ENCODE measurements at regions not wholly inside any gene's neighbourhood (a gene's known extent, or its start where the extent isn't known, plus 50 kb on each side); places are given as distances from the start of the nearest gene placed in this dataset.
"Not testable (repeated sequence)": the region's sequence is repeated elsewhere in the genome, so short reads cannot be mapped to it uniquely, and the experiment has no call there.

DNA sequence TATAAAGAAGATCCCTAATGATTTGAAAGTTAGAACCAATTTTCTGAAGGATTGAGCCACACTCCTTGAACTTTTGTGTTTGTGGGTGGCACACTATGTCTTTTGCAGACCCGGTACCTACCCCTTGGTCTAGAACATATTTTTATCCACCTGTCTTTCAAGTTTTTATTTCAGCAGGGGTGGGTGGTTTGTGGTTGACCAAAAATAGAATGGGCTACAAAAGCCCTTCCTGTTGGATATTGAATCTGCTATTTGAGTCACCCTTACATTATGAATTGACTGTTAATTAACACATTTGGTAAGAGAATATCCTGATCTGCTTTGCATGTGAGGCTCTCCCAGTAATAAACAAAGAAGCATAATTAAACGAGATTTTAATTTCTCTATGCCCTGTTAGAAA lies 401.2 kb downstream of the POTEH start:
- intact Hi-C loops (cut with DNase I); DNase-seq; H3K27me3 ChIP-seq; H3K9me3 ChIP-seq; H3K27ac ChIP-seq; H3K4me3 ChIP-seq; H3K4me1 ChIP-seq; H3K36me3 ChIP-seq: not testable (repeated sequence)
- 59 to 64% methylated on average over 2 of the region's 2 CpGs for WGBS, 2 donors

DNA sequence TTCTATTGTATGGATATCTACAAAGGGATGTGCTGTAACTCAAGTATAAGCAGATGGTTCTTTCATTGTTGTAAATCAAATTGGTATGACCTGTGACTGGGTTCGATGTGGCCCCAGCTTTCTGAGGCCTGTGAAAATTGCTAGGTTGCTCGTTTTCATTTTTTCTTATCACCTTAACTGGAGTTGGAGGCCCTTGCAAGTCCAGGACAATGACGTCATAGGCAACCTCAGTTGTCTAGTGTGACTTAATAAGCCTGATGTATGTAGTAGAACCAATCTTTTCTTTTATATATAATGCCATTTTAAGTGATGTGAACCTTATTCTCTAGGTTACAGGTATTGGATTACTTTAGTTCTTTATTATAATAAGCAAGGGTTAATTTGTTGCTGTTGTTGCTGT lies 415.3 kb downstream of the POTEH start:
- H3K27ac ChIP-seq; H3K27me3 ChIP-seq; H3K4me3 ChIP-seq; H3K36me3 ChIP-seq; intact Hi-C loops (cut with DNase I); H3K9me3 ChIP-seq; DNase-seq; H3K4me1 ChIP-seq: not testable (repeated sequence)
- WGBS, 2 donors = 44 to 55% methylated on average over 3 of the region's 3 CpGs

DNA sequence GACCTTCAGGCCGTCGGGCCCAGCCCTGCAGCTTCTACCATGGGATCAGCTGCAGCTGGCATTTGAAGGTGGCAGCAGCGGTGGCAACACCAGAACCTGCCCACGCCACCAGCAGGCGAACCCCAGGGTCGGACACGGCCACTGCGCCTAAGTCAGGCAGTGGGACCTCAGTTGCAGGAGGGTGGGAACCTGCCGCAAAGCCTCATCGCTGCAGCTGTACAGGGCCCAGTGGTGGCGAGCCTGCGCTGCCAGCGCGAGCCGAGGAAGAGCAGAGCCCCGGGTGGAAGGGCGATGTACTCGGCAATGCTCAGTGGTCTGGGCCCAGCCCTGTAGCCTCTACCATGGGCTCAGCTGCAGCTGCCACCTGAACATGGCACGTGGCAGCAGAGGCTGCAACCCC lies 441.6 kb downstream of the POTEH start:
- H3K4me3 ChIP-seq; intact Hi-C loops (cut with DNase I); H3K4me1 ChIP-seq; H3K9me3 ChIP-seq; H3K27me3 ChIP-seq; H3K27ac ChIP-seq; H3K36me3 ChIP-seq; DNase-seq: not testable (repeated sequence)
- 90 to 94% methylated on average over 19 of the region's 19 CpGs for WGBS, 2 donors

DNA sequence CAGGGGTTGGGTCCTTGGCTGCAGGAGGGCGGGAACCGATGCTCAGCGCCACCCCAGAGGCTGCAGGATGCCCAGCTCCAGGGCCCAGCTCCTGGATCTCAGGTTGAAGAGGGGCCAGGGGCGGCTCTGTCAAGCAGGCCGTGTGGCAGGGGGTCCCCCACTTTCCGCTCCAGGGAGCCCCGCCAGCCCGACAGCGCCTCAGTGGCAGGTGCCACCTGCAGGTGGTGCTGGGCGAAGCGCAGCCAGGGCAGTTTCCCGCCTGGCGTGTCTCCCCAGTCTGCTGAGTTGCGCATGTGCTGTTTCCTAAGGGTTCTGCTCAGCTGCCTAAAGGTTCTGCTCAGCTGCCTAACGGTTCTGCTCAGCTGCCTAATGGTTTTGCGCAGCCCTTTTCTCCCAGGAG lies 442.1 kb downstream of the POTEH start:
- H3K27me3 ChIP-seq = no peaks in the 10 kb centered on the region
- H3K36me3 ChIP-seq = no peaks in the 10 kb centered on the region
- 74 to 86% methylated on average over 16 of the region's 16 CpGs for WGBS, 2 donors
- intact Hi-C loops (cut with DNase I) = no loop called here
- DNase-seq = no peak
- H3K9me3 ChIP-seq = peaks cover 0 to 7% (median 0%) of the 10 kb centered on the region in 4 donors
- TF ChIP-seq, protein P1, sequence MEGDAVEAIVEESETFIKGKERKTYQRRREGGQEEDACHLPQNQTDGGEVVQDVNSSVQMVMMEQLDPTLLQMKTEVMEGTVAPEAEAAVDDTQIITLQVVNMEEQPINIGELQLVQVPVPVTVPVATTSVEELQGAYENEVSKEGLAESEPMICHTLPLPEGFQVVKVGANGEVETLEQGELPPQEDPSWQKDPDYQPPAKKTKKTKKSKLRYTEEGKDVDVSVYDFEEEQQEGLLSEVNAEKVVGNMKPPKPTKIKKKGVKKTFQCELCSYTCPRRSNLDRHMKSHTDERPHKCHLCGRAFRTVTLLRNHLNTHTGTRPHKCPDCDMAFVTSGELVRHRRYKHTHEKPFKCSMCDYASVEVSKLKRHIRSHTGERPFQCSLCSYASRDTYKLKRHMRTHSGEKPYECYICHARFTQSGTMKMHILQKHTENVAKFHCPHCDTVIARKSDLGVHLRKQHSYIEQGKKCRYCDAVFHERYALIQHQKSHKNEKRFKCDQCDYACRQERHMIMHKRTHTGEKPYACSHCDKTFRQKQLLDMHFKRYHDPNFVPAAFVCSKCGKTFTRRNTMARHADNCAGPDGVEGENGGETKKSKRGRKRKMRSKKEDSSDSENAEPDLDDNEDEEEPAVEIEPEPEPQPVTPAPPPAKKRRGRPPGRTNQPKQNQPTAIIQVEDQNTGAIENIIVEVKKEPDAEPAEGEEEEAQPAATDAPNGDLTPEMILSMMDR (IDR thresholded peaks at IDR 0.05) = no peak
- TF ChIP-seq EP300 (IDR thresholded peaks at IDR 0.05) (no peak), POLR2A (IDR thresholded peaks at IDR 0.05) (no peak), POLR2AphosphoS5 (IDR thresholded peaks at IDR 0.05) (no peak)
- no peak overlapping the region for H3K27ac ChIP-seq
- no peaks in the 10 kb centered on the region for H3K4me1 ChIP-seq
- no peak overlapping the region for H3K4me3 ChIP-seq

DNA sequence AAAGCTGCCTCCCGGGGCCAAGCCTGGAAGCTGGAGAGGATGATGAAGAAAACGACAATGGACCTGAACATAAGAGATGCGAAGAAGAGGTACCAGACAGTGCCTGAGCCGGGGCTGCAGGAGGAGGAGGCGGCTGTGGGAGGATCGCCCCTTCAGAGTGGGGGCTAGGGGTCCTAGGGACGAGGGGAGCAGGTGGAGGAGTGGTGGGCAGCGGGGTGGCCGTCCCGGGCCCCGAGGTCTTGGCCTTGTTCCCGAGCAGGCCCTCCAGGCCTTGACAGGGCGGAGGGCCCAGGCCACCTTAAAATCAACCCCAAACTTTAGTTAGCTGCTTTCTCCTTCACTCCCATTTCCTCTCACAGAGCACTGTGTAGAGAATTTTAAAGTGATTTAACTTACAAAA lies 442.8 kb downstream of the POTEH start:
- H3K27ac ChIP-seq; H3K36me3 ChIP-seq; H3K4me1 ChIP-seq; intact Hi-C loops (cut with DNase I); H3K27me3 ChIP-seq; H3K9me3 ChIP-seq; H3K4me3 ChIP-seq; DNase-seq: not testable (repeated sequence)
- 75 to 87% methylated on average over 13 of the region's 13 CpGs for WGBS, 2 donors

DNA sequence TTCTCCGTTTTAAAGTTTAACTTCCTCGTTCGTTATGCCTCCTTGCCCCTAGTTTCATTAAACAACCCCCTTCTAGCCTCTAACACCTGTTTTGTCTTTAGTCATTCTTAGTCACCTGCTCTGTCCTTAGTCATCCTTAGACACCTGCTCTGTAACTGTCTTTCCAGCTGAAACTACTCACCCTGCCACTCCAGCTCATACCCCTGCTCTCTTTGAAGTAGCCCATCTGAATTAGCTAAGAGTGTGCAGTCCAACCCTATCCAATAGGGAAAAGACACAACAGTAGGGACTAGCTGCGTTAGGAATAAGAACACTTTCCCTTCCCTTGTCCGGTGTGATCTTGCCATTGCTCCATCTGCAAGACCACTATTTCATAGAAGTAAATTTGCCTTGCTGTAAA lies 446.5 kb downstream of the CCT8L2 start:
- H3K27ac ChIP-seq; intact Hi-C loops (cut with DNase I); H3K9me3 ChIP-seq; DNase-seq; H3K4me1 ChIP-seq; H3K4me3 ChIP-seq; H3K27me3 ChIP-seq; H3K36me3 ChIP-seq: not testable (repeated sequence)
- 78% methylated on average over 5 of the region's 5 CpGs for WGBS, 2 donors

DNA sequence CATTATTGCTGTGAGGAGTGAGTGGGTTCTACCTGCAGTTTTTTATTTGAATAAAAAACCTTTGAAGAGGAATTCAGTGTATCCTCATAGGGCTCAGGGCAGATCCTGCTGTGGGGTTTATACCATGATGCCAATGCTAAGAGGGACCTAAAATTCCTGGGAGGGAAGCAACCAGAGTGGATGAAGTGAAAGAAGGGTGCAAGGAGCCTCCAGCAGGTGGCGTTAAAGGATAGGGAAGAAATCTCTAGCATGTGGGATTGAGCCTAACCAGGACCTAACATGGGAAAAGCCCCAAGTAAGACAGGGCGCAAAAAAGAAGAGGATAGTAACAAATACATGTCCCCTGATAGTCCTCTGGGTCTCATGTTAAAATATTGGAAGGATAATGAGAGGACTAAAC lies 445.7 kb downstream of the CCT8L2 start:
- DNase-seq; H3K4me1 ChIP-seq; H3K27me3 ChIP-seq; H3K27ac ChIP-seq; H3K36me3 ChIP-seq; intact Hi-C loops (cut with DNase I); H3K4me3 ChIP-seq; H3K9me3 ChIP-seq: not testable (repeated sequence)
- TF ChIP-seq, protein P1 (IDR thresholded peaks at IDR 0.05) = peak in 1 of 4 experiments; percentile 14
- 44 to 45% methylated on average over 2 of the region's 2 CpGs for WGBS, 2 donors

DNA sequence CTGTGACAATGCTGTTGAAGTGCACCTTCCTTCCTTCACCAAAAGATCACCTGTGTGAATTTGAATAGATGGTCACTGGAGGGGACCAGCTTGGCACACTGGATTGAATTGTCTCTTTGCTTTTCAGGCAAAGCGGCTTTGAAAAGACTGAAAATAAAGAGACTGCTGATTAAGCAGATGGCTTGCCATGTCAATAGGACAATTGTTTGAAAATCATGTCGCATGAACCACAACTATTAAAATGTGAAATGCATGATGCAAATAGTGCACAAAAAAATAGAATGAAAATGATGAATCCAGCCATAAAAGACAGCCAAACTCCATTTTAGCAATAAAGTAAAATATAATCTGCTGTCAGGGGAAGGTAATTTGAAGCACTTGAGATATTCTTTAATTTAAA lies 415.3 kb downstream of the CCT8L2 start:
- intact Hi-C loops (cut with DNase I); H3K27me3 ChIP-seq; DNase-seq; H3K9me3 ChIP-seq; H3K27ac ChIP-seq; H3K4me3 ChIP-seq; H3K4me1 ChIP-seq; H3K36me3 ChIP-seq: not testable (repeated sequence)
- WGBS, 2 donors = 70 to 82% methylated on average over 2 of the region's 2 CpGs

DNA sequence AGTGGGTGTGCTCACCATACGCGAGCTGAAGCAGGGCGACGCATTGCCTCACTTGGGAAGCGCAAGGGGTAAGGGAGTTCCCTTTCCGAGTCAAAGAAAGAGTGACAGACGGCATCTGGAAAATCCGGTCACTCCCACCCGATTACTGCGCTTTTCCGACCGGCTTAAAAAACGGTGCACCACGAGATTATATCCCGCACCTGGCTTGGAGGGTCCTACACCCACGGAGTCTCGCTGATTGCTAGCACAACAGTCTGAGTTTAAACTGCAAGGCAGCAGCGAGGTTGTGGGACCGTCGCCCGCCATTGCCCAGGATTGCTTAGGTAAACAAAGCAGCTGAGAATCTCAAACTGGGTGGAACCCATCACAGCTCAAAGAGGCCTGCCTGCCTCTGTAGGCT lies 408.7 kb downstream of the CCT8L2 start:
- H3K4me1 ChIP-seq; H3K36me3 ChIP-seq; H3K27me3 ChIP-seq; H3K27ac ChIP-seq; intact Hi-C loops (cut with DNase I); H3K4me3 ChIP-seq; H3K9me3 ChIP-seq; DNase-seq: not testable (repeated sequence)
- 85 to 92% methylated on average over 21 of the region's 21 CpGs for WGBS, 2 donors
